H1 (cell line): ENCODE measurements at regions not wholly inside any gene's neighbourhood (a gene's known extent, or its start where the extent isn't known, plus 50 kb on each side); places are given as distances from the start of the nearest gene placed in this dataset.

Experiments
- CBX8 ChIP-seq: fragments of 300-800, 300-1000 bp; sonication (generic); IDR thresholded peaks from 2 replicates; pipeline ENCODE4 v1.7.1; 2016; ENCODE audit warnings: low read depth, low read length, borderline replicate concordance
- GABPA ChIP-seq: IDR thresholded peaks from 2 replicates; pipeline ENCODE4 v1.6.1; 2011; ENCODE audit warnings: mild to moderate bottlenecking, low read length, moderate library complexity, borderline replicate concordance; ENCODE audit not compliant: insufficient read depth
- TF ChIP-seq, protein P1 (sequence below), 3 experiments: IDR thresholded peaks; 1 replicate in 2 of 3; 2 replicates in 1 of 3; pipeline versions ENCODE4 v1.5.1 to v1.6.1; 2011; ENCODE audit warnings: low read length in 3 of 3, mild to moderate bottlenecking in 3 of 3, inconsistent platforms in 2 of 3, low read depth in 1 of 3, moderate library complexity in 1 of 3; ENCODE audit not compliant: insufficient read depth in 1 of 3; ENCODE audit errors: control extremely low read depth in 1 of 3
- TF ChIP-seq, protein P2 (sequence below): IDR thresholded peaks from 2 replicates; pipeline ENCODE4 v1.6.1; 2011; ENCODE audit warnings: low read length, improper control_type of control experiment

DNA sequence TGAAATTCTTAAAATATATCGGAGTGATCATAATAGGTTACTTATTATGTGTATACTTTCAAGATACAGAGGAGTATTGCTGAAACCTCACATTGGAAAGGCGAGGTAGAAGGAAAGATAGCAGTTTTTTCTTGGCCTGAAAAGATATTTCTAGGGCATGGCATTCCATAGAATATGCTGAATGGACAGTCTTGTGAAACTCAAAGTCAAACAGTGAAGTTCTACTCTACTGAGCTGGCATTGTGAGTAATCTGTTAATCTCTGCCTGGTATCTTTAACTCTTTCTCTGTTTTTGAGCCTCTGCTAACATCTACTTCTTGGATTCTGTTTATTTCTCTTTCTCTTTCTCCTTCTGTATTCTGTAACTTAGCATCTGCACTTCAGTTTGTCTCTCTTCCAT is 176.3 kb upstream of the ZBTB20 start:
- TF ChIP-seq GABPA (no peak), CBX8 (no peak)
- TF ChIP-seq, protein P1, sequence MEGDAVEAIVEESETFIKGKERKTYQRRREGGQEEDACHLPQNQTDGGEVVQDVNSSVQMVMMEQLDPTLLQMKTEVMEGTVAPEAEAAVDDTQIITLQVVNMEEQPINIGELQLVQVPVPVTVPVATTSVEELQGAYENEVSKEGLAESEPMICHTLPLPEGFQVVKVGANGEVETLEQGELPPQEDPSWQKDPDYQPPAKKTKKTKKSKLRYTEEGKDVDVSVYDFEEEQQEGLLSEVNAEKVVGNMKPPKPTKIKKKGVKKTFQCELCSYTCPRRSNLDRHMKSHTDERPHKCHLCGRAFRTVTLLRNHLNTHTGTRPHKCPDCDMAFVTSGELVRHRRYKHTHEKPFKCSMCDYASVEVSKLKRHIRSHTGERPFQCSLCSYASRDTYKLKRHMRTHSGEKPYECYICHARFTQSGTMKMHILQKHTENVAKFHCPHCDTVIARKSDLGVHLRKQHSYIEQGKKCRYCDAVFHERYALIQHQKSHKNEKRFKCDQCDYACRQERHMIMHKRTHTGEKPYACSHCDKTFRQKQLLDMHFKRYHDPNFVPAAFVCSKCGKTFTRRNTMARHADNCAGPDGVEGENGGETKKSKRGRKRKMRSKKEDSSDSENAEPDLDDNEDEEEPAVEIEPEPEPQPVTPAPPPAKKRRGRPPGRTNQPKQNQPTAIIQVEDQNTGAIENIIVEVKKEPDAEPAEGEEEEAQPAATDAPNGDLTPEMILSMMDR (IDR thresholded peaks at IDR 0.05; ENCODE audit: control extremely low read depth in 1 of 3, insufficient read depth in 1 of 3, low read depth in 1 of 3, low read length in 3 of 3) = no peak
- TF ChIP-seq, protein P2, sequence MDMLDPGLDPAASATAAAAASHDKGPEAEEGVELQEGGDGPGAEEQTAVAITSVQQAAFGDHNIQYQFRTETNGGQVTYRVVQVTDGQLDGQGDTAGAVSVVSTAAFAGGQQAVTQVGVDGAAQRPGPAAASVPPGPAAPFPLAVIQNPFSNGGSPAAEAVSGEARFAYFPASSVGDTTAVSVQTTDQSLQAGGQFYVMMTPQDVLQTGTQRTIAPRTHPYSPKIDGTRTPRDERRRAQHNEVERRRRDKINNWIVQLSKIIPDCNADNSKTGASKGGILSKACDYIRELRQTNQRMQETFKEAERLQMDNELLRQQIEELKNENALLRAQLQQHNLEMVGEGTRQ = no peak
